ENCODE measurements at regions not wholly inside any gene's neighbourhood (a gene's known extent, or its start where the extent isn't known, plus 50 kb on each side); places are given as distances from the start of the nearest gene placed in this dataset.

GRCh38 chr18:52190631-52191030, 149.4 kb upstream of the DCC start:
- CTCF ChIA-PET, result no interaction called here
- H3K9me3 Mint-ChIP-seq, result peaks cover 2% of the 10 kb centered on the region
- H3K36me3 Mint-ChIP-seq (ENCODE audit: low read depth), result no peaks in the 10 kb centered on the region
- no peak overlapping the region for H3K4me3 Mint-ChIP-seq
- POLR2A ChIA-PET, result no interaction called here
- no peak overlapping the region for H3K27ac Mint-ChIP-seq
- H3K4me1 Mint-ChIP-seq, result no peaks in the 10 kb centered on the region
- no peaks in the 10 kb centered on the region for H3K27me3 Mint-ChIP-seq
- DNase-seq, result no peak

GRCh38 chr18:52200406-52200805, 139.6 kb upstream of the DCC start:
- CTCF ChIA-PET, result no interaction called here
- DNase-seq, result no peak
- Mint-ChIP-seq H3K4me3 (no peak overlapping the region), H3K27ac (no peak overlapping the region), H3K9me3 (no peaks in the 10 kb centered on the region), H3K27me3 (no peaks in the 10 kb centered on the region), H3K36me3 (ENCODE audit: low read depth) (no peaks in the 10 kb centered on the region), H3K4me1 (no peaks in the 10 kb centered on the region)
- POLR2A ChIA-PET, result no interaction called here

GRCh38 chr18:52200921-52201663, 138.9 kb upstream of the DCC start:
- H3K4me1 Mint-ChIP-seq, result no peaks in the 10 kb centered on the region
- no peak overlapping the region for H3K4me3 Mint-ChIP-seq
- no peak overlapping the region for H3K27ac Mint-ChIP-seq
- POLR2A ChIA-PET, result no interaction called here
- CTCF ChIA-PET, result no interaction called here
- H3K27me3 Mint-ChIP-seq, result no peaks in the 10 kb centered on the region
- DNase-seq, result no peak
- H3K36me3 Mint-ChIP-seq (ENCODE audit: low read depth), result no peaks in the 10 kb centered on the region
- H3K9me3 Mint-ChIP-seq, result no peaks in the 10 kb centered on the region

GRCh38 chr18:52208646-52209045, 131.4 kb upstream of the DCC start:
- CTCF ChIA-PET, result no interaction called here
- Mint-ChIP-seq H3K4me3 (no peak overlapping the region), H3K36me3 (ENCODE audit: low read depth) (no peaks in the 10 kb centered on the region), H3K9me3 (no peaks in the 10 kb centered on the region), H3K4me1 (no peaks in the 10 kb centered on the region), H3K27ac (no peak overlapping the region), H3K27me3 (no peaks in the 10 kb centered on the region)
- POLR2A ChIA-PET, result no interaction called here
- no peak for DNase-seq

GRCh38 chr18:52216109-52216508, 123.9 kb upstream of the DCC start:
- POLR2A ChIA-PET, result no interaction called here
- Mint-ChIP-seq H3K27me3 (no peaks in the 10 kb centered on the region), H3K9me3 (no peaks in the 10 kb centered on the region), H3K4me1 (no peaks in the 10 kb centered on the region), H3K4me3 (no peak overlapping the region), H3K27ac (no peak overlapping the region), H3K36me3 (ENCODE audit: low read depth) (no peaks in the 10 kb centered on the region)
- DNase-seq, result no peak
- CTCF ChIA-PET, result no interaction called here

GRCh38 chr18:52216666-52217065, 123.3 kb upstream of the DCC start:
- H3K27me3 Mint-ChIP-seq, result no peaks in the 10 kb centered on the region
- no peaks in the 10 kb centered on the region for H3K9me3 Mint-ChIP-seq
- DNase-seq, result no peak
- no peak overlapping the region for H3K27ac Mint-ChIP-seq
- ChIA-PET POLR2A (no interaction called here), CTCF (no interaction called here)
- H3K4me3 Mint-ChIP-seq, result no peak overlapping the region
- no peaks in the 10 kb centered on the region for H3K4me1 Mint-ChIP-seq
- no peaks in the 10 kb centered on the region for H3K36me3 Mint-ChIP-seq (ENCODE audit: low read depth)

GRCh38 chr18:52219102-52219501, 120.9 kb upstream of the DCC start:
- Mint-ChIP-seq H3K9me3 (no peaks in the 10 kb centered on the region), H3K36me3 (ENCODE audit: low read depth) (no peaks in the 10 kb centered on the region), H3K27ac (no peak overlapping the region), H3K4me3 (no peak overlapping the region), H3K4me1 (no peaks in the 10 kb centered on the region), H3K27me3 (no peaks in the 10 kb centered on the region)
- CTCF ChIA-PET, result no interaction called here
- POLR2A ChIA-PET, result no interaction called here
- no peak for DNase-seq

GRCh38 chr18:52220062-52220591, 119.9 kb upstream of the DCC start:
- POLR2A ChIA-PET, result no interaction called here
- Mint-ChIP-seq H3K36me3 (ENCODE audit: low read depth) (no peaks in the 10 kb centered on the region), H3K4me3 (no peak overlapping the region), H3K27me3 (no peaks in the 10 kb centered on the region), H3K9me3 (no peaks in the 10 kb centered on the region), H3K27ac (no peak overlapping the region), H3K4me1 (no peaks in the 10 kb centered on the region)
- no peak for DNase-seq
- CTCF ChIA-PET, result no interaction called here

GRCh38 chr18:52222211-52222610, 117.8 kb upstream of the DCC start:
- Mint-ChIP-seq H3K4me1 (no peaks in the 10 kb centered on the region), H3K36me3 (ENCODE audit: low read depth) (no peaks in the 10 kb centered on the region), H3K27ac (no peak overlapping the region), H3K9me3 (no peaks in the 10 kb centered on the region), H3K27me3 (no peaks in the 10 kb centered on the region), H3K4me3 (no peak overlapping the region)
- ChIA-PET CTCF (no interaction called here), POLR2A (no interaction called here)
- DNase-seq, result no peak

- no peak for DNase-seq
- Mint-ChIP-seq H3K36me3 (ENCODE audit: low read depth) (no peaks in the 10 kb centered on the region), H3K4me1 (no peaks in the 10 kb centered on the region), H3K9me3 (no peaks in the 10 kb centered on the region), H3K4me3 (no peak overlapping the region), H3K27ac (no peak overlapping the region), H3K27me3 (no peaks in the 10 kb centered on the region)
- POLR2A ChIA-PET, result no interaction called here
- CTCF ChIA-PET, result no interaction called here
Measured at GRCh38 chr18:52227536-52227935, 112.5 kb upstream of the DCC start.

GRCh38 chr18:52228166-52228565, 111.8 kb upstream of the DCC start:
- H3K27me3 Mint-ChIP-seq, result no peaks in the 10 kb centered on the region
- no peaks in the 10 kb centered on the region for H3K36me3 Mint-ChIP-seq (ENCODE audit: low read depth)
- H3K4me1 Mint-ChIP-seq, result no peaks in the 10 kb centered on the region
- no peak for DNase-seq
- H3K9me3 Mint-ChIP-seq, result no peaks in the 10 kb centered on the region
- no peak overlapping the region for H3K4me3 Mint-ChIP-seq
- ChIA-PET CTCF (no interaction called here), POLR2A (no interaction called here)
- no peak overlapping the region for H3K27ac Mint-ChIP-seq

GRCh38 chr18:52236131-52236530, 103.9 kb upstream of the DCC start:
- H3K4me3 Mint-ChIP-seq, result no peak overlapping the region
- ChIA-PET CTCF (no interaction called here), POLR2A (no interaction called here)
- no peaks in the 10 kb centered on the region for H3K4me1 Mint-ChIP-seq
- DNase-seq, result no peak
- no peaks in the 10 kb centered on the region for H3K36me3 Mint-ChIP-seq (ENCODE audit: low read depth)
- no peak overlapping the region for H3K27ac Mint-ChIP-seq
- H3K27me3 Mint-ChIP-seq, result no peaks in the 10 kb centered on the region
- no peaks in the 10 kb centered on the region for H3K9me3 Mint-ChIP-seq

GRCh38 chr18:52237551-52237950, 102.4 kb upstream of the DCC start:
- Mint-ChIP-seq H3K27me3 (no peaks in the 10 kb centered on the region), H3K27ac (no peak overlapping the region), H3K4me3 (no peak overlapping the region), H3K9me3 (no peaks in the 10 kb centered on the region), H3K4me1 (no peaks in the 10 kb centered on the region), H3K36me3 (ENCODE audit: low read depth) (no peaks in the 10 kb centered on the region)
- POLR2A ChIA-PET, result no interaction called here
- no peak for DNase-seq
- CTCF ChIA-PET, result no interaction called here

- H3K36me3 Mint-ChIP-seq (ENCODE audit: low read depth), result no peaks in the 10 kb centered on the region
- ChIA-PET POLR2A (no interaction called here), CTCF (no interaction called here)
- no peaks in the 10 kb centered on the region for H3K27me3 Mint-ChIP-seq
- H3K9me3 Mint-ChIP-seq, result peaks cover 4% of the 10 kb centered on the region
- H3K4me1 Mint-ChIP-seq, result no peaks in the 10 kb centered on the region
- no peak overlapping the region for H3K27ac Mint-ChIP-seq
- H3K4me3 Mint-ChIP-seq, result no peak overlapping the region
- no peak for DNase-seq
Measured at GRCh38 chr18:52242711-52243110, 97.3 kb upstream of the DCC start.

Data from activated CD4-positive, alpha-beta memory T cell treated with anti-CD3 and anti-CD28 coated beads, Interleukin-2, amount 10 ng/mL, durations not matched to agents 7 days and 5 days (primary cell).